T-helper 2 cell (primary cell): ENCODE measurements at regions not wholly inside any gene's neighbourhood (a gene's known extent, or its start where the extent isn't known, plus 50 kb on each side); places are given as distances from the start of the nearest gene placed in this dataset.
A peak's percentile ranks its signal among the peaks of the same experiment; 100 is the strongest.

Source experiments
- DNase-seq, 5 experiments: peaks; one replicate each; pipeline versions ENCODE4 v3.0.0 to v3.0.0-alpha.2; 2012 to 2022

DNA sequence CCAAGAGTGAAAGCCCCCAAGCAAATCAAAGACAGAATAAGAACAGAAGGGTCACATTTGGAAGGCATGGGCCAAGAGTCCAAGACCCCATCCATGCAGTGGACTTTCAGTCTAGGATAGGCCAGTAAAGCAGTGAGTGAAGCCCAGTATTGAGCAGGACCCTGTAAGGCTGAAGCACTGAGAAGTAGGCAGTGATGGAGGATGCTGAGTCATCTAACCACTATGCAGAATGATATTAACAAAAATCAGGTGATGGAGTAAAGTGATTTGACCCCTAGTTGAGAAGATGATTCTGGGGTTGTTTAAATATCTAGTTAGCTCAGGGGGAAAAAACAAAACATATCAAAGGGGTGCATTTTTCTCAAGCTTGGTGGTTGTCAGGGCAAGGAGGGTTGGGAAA lies 308.7 kb upstream of the PLXNA2 start:
- no peak for DNase-seq

GRCh38 chr1:208556461-208556860 lies 312.3 kb upstream of the PLXNA2 start:
- DNase-seq: no peak

DNA sequence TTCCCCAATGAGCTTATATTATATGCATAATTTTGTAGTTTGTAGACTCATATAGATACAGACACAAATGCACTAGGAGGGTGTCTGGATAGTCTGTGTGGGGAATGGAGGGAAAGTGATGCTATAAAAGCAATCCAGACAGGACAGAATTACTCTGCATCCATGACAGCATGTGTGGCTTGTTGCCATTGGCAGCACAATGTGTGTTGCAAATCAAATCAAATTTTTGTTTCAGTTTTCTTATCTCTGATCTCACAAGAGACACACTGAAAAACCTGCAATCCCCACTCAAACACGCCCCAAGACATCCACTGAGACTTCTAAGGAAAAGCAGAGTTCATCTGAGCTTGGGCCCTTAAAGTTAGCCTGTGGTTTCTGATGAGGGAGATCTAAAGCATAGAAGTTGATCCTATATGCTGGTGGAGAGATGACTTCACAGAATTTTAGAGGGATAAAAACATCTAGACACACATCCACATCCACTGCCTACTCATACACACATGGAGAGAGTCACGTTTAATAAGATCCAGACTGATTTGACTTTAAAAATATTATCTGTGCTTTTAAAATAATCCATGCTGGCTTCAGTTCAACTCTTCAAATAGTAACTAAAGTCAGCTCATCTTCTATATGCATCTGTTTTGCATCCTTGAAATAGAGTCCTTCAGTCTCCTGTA lies 313.0 kb upstream of the PLXNA2 start:
- DNase-seq: peak in 1 of 5 experiments; percentile 20

GRCh38 chr1:208557723-208558094 lies 313.5 kb upstream of the PLXNA2 start:
- no peak for DNase-seq

- DNase-seq: no peak
These were observed 315.6 kb upstream of the PLXNA2 start for GRCh38 chr1:208559597-208560329.

GRCh38 chr1:208562151-208562960 lies 318.2 kb upstream of the PLXNA2 start:
- no peak for DNase-seq

DNA sequence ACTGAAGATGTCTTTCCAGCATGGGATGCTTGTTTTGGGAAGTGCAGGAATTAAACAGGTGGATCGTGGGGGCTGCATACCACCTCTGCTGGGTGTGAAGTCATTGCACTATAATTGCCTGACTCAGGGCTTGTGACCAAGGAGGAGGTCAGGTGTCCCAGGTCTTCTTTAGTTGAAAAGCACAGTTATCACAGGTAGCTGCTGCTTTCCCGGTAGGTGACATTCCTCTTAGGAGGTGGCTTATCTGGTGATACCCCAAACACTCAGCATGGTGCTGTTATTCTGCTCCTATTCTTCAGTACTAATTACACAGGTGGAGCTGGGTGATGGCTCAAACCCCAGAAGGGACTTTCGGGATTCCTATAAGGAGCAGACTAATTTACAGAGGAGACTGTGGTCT lies 320.3 kb upstream of the PLXNA2 start:
- DNase-seq: no peak

DNA sequence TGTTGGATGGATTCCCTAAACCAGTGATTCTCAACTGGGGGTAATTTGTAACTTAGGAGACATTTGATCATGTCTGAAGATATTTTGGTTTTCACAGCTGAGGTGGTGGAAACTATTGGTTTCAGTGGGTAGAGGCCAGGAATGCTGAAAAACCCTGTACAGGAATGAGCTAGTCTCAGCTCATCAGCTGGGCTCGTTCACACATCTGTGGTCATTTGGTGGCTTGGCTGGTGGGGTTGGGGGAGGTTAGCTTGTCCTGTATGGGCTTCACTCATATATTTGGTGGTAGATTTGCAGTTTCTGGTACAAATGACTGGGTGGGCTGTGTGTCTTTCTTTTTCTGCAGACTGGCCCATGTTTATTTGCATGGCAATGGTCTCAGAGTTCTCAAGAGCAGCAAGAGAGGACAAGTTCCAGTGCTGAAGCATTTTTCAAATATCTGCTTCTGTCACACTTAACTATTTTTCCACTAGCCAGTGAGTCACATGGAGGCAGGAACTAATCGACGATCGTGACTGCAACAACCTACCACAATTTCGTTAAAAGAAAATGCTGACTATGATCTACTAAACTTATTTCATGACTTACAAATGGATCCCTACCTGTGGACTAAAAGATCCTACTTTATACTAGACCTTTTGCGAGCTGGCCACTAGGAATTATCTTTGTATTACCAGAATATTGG lies 321.7 kb upstream of the PLXNA2 start:
- no peak for DNase-seq

DNA sequence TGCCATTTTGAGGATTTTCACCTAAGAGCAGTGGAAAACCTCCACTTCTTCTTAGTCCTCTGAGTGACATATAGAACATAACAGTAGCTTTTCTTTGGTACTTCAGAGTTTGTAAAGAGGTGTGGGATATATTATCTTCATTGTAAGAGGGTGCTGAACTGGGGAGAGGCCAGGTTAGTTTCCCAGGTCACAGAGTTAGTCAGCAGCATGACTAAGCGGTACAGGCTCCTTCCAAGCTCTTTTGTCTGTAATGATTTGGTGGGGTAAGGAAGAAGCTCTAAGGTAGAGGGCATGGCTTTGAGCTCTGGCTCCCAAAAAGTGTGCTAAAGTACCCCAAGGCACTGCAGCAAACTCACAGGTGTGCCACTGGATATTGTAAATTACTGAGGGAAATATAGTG lies 325.0 kb upstream of the PLXNA2 start:
- no peak for DNase-seq

DNA sequence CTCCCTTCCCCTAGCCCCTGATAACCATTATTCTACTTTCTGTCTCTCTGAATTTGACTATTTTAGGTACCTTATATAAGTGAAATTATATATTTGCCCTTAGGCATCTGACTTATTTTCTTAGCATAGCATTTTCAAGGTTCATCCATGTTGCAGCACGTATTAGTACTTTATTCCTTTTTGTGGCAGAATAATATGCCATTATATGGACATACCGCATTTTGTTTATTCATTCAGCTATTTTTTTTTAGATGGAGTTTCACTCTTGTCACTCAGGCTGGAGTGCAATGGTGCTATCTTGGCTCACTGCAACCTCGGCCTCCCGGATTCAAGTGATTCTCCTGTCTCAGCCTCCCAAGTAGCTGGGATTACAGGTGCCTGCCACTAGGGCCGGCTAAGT lies 326.2 kb upstream of the PLXNA2 start:
- DNase-seq: no peak

DNA sequence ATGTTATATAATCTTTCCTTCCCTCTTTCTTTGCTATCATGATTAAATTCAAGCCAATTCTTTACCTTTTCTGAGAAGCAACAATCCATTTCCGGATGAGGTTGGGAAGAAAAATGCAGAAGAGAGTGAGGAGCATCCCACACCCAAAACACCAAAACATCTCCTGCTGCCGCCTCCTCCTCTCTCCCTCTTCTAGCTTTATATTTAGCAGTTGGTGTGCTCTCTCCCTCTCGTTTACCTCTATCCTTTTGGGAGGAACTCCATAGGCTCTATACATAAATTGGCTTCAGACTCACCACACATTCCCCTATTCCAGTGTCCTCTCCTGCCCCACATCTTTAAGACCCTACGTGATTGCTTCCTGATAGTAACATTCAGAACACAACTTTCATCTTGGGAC lies 332.2 kb upstream of the PLXNA2 start:
- DNase-seq: no peak

DNA sequence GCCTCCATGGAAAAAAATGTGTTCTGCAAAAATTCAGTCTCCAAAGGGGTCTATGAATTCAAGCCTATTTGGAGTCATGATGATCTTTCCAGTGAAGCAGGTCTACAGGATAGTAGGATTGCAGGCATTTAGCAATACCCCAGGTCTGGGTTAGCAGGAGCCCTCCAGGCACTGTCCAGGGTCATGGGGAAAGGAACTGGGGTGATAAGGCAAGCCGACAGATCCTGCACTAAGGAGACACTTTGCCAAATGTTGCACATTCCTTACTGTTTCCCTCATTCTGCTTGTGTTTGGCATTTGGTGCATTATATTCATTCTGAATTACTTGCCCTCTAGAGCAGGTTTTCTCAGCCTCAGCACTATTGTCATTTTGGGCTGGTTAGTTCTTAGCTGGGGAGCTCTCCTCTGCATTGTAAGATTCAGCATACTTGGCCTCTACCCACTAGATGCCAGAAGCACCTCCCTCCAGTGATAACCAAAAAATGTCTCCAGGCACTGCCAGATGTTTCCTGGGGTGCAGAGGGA lies 333.3 kb upstream of the PLXNA2 start:
- DNase-seq: no peak

DNA sequence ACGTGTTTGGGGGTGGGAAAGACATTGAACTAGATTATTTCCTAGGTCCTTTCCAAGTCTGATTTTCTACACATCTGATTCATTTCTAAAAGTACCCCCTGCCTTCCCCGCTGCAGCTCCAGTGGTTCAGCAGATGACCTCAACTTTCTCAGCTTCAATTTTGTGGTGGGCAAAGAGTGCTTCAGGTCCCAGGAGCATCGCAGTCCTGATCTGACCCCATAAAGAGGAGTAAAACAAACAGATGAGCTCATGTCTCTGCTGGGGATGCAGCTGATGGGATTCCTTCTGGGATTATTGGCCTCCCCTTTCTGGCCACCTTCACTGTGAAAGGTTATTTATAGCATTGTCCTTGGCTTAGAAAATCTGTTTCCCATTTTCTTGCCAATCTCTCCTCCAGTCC lies 337.0 kb upstream of the PLXNA2 start:
- no peak for DNase-seq

GRCh38 chr1:208581667-208582066 lies 337.5 kb upstream of the PLXNA2 start:
- no peak for DNase-seq

- DNase-seq: no peak
These were observed 340.1 kb upstream of the PLXNA2 start for GRCh38 chr1:208584167-208584755.

GRCh38 chr1:208587110-208587509 lies 342.9 kb upstream of the PLXNA2 start:
- no peak for DNase-seq

- DNase-seq: no peak
These were observed 349.3 kb upstream of the PLXNA2 start for GRCh38 chr1:208593306-208594006.

- DNase-seq: no peak
These were observed 351.1 kb upstream of the PLXNA2 start for GRCh38 chr1:208595236-208595635.

DNA sequence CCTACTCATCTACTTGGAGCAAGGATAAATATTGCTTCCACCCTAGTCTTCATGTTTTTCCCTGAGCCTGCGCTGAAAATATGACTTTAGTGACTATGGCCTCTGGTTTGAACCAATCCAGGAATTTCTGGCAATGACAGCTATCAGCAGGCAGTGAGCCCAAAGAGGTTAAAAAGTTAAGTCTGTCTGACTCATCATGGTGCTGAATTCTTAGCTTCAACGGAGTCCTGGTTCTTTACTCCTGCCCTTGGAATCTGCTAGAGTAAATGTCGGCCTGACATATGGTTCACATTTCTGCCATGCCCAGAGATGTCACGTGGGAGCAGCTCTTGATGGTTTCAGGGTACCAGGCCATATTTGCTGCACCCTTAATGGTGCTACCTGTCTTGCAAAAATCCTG lies 351.6 kb upstream of the PLXNA2 start:
- DNase-seq: no peak

DNA sequence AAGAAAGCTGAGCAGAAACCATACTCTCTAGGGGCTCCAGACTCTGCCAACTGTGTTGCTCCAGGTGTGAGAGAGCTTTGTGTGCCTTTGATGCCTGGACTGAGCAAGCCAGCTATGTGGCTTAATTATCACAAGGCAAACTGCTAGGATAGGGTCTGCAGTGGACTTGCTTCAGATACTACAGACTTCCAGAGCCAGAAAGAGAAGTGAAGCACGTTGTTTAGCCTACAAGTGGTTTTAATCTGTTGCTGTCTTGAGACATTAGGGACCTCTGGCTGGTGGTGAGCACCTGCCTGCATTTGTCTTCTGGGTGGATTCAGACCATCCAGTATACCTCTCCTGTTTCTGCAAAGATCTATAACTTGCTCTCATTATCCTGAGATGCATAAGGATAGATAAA lies 353.4 kb upstream of the PLXNA2 start:
- no peak for DNase-seq

DNA sequence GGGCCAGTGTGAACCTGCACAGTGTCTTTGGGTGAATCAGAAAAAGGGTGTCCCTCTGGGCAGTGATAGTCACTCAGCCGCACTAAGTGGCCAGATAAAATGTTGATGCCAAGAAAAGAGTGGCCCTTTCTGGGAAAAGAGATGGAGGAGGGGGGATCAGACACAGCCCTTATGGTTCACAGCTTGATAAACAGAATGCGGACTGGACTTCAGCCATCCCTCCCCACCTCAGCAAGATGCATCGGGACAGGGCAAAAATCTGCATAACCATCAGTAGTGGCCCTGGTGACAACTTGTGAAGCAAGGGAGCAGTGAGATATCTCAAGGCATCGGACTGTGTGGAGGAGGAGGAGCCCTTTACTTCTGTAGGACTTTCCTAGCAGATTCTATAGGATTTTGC lies 353.8 kb upstream of the PLXNA2 start:
- no peak for DNase-seq

DNA sequence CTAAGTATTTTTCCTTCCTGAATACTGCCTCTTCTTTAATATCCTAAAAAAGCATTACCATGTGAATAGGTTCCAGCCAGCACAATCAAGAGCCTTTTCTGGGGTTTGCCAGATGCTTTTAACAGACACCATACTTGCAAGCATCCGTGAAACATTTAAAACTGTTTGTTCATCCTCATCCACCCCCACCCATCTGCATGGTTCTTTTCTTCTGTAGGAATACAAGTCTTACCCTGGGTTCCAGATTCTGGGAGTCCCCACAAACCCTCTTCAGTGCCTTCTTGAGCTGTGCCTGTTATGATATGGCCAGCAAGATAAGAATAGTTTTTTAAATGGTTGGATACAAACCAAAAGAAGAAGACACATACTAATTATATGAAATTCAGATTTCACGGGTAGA lies 354.9 kb upstream of the PLXNA2 start:
- DNase-seq: no peak
